ENCODE measurements at regions not wholly inside any gene's neighbourhood (a gene's known extent, or its start where the extent isn't known, plus 50 kb on each side); places are given as distances from the start of the nearest gene placed in this dataset.

GRCh38 chr10:2970190-2970823 lies 97.0 kb upstream of the PFKP start:
- TF ChIP-seq TAF1 (IDR thresholded peaks at IDR 0.05; ENCODE audit: borderline replicate concordance, low read depth, low read length) (no peak), POLR2AphosphoS5 (IDR thresholded peaks at IDR 0.05; ENCODE audit: low read depth, low read length) (no peak)

Data from GM12892 (cell line).